NT2/D1 (cell line): ENCODE measurements at regions not wholly inside any gene's neighbourhood (a gene's known extent, or its start where the extent isn't known, plus 50 kb on each side); places are given as distances from the start of the nearest gene placed in this dataset.

Experiments used
- YY1 ChIP-seq: IDR thresholded peaks from 2 replicates; pipeline ENCODE4 v1.6.1; 2011; ENCODE audit not compliant: insufficient read length, insufficient read depth
- ZNF274 ChIP-seq: IDR thresholded peaks from 2 replicates; pipeline ENCODE4 v1.6.1; 2011; ENCODE audit warnings: mild to moderate bottlenecking, low read depth, low read length

GRCh38 chr5:146945617-146946084 lies 67.1 kb upstream of the PPP2R2B start:
- TF ChIP-seq YY1 = no peak
- TF ChIP-seq ZNF274 = no peak
